Renal cortex interstitium (tissue), 11 donors: ENCODE measurements at regions not wholly inside any gene's neighbourhood (a gene's known extent, or its start where the extent isn't known, plus 50 kb on each side); places are given as distances from the start of the nearest gene placed in this dataset.

ENCODE experiments used
- DNase-seq, 11 donors: peaks; one replicate each; pipeline ENCODE4 v3.0.0-alpha.2; 2013; ENCODE audit warnings: low read depth in 9 of 11, low spot score in 4 of 11; ENCODE audit errors: extremely low read depth in 1 of 11

DNA sequence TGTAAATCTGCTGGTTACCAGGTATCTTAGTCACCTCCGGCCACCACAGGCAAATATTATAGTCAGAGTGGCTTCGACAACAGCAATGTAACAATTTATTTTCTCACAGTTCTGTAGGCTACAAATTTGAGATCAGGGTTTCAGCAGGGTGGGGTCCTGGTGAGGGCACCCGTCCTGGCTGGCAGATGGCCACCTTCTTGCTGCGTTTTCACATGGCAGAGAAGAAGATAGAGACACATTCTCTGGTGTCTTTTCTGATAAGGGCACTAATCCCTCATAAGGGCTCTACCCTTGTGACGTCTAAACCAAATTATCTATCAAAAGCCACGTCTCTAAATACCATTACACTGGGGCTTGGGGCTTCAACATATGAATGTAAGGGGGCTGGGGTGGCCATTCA is 843.2 kb upstream of the FANCL start:
- DNase-seq, result no peak

DNA sequence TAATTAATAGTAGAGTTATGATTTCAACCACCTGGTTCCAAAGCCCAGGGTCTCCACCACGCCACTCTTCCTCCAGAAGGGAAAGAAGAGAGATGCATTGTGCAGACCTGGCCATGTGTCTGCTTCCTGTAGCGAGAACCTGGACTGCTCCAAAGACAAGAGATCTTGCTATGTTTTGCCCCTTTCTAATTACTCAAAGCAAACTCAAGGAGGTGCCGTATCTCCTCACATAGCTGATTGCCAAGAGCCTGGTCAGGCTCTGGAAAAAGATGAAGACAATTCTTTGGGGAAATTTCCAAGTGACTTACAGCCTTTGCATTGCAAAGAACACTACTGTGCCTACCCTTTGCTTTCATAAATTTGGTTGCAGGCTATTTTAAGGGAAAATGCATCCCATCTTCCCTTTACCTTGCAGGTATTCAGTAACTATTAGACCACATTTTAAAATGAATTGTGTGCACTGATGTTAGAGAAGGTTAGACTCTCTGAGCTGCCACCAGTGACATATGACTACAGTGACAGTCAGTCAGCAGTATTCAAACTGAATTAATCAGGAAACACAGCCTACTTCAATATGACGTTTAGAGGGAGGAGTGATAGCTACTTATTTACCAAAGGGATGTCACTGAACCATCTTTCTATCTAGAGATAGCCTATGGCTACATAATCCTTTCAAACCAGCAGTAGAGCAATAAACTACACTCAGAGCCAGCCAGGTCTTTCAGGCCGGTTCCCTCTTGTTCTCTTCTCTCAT is 842.1 kb upstream of the FANCL start:
- DNase-seq, result no peak

DNA sequence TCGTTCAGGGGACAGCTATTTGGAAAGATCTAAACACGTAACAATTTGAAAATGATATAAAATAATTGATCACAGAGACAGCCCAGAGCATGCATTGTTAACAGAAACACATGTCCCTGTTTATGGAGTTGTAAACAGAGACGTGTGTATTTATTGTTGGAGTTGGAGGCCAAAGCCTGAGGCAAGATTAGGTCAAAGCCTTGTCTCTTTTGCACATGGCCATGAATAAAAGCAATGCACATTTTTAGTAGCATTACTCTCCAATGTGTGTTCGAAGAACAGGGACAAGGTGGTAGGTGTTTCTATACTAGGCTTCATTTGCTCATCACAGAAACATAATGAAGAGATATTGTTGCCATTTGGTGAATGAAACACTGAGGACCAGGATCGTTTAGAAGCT is 841.5 kb upstream of the FANCL start:
- no peak for DNase-seq

GRCh38 chr2:59080451-59081181 is 839.5 kb upstream of the FANCL start:
- DNase-seq, result no peak

DNA sequence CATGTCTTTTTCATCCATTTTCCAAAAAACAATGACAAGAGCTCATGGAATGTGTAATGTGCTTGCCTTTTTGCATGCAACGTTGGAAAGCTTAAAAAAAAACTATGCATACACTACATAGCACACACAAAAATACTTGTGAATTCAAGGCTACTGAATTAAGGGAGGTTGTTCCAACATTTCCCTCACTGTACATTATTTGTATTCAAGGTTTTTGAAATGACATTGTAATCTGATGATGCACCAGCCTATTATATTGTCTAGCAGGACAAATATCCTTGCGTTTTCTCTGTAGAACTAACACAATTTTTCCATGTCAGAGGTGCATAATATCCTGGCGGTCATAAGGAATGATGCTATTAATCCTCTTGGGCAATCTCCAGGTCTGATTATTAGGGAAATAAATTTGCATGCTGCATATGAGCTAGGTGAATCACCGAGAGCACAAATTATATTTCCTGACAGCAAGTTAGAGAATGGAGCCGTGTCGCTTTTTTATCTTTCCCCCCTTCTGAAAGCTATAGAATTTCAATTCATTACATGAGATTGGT is 836.9 kb upstream of the FANCL start:
- DNase-seq, result no peak

- DNase-seq, result no peak
These were observed 836.1 kb upstream of the FANCL start for GRCh38 chr2:59077026-59077725.

DNA sequence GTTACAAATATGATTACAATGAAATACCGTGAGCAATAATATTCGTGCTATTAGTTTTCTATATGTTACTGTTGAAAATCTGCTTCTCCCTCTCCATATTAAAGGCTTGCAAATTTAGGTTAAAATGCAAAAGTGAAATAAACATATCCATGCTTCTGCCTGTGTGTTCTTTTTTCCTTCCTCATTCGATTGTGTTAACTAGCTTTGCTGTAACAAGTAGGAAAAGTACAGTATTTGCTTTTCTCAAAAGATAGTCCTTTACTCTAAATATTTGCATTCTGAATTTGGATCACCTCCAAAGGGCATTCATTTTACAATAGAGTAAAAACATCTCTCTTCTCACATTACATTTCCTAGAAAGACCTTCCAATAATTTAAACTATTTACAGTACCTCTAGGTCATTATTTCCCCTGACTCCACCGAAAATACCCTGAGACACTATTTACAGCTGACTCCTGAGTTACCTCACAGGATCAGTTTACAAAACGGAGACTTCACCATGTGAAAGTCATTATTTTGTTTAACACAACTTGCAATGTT is 835.0 kb upstream of the FANCL start:
- DNase-seq, result no peak

GRCh38 chr2:59074071-59074470 is 832.9 kb upstream of the FANCL start:
- DNase-seq, result no peak

DNA sequence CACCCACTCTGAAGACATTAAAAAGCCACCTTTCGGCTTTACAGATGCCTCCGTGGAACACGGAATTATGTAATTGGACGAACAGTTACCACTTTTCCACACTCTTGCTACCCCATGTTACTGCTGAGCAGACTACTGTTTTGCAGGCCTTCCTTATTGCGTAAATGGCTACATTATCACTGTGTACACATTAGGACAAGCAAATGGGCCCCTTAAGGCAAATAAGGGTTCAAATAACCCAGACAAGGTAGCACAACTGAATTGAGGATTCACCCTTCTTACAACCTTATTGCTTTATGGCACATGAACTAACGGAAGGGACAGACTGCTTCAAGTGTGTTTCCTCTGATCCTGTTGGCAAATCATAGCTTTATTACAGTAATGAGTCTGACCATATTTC is 832.2 kb upstream of the FANCL start:
- no peak for DNase-seq

- DNase-seq, result no peak
These were observed 827.1 kb upstream of the FANCL start for GRCh38 chr2:59068255-59068654.

DNA sequence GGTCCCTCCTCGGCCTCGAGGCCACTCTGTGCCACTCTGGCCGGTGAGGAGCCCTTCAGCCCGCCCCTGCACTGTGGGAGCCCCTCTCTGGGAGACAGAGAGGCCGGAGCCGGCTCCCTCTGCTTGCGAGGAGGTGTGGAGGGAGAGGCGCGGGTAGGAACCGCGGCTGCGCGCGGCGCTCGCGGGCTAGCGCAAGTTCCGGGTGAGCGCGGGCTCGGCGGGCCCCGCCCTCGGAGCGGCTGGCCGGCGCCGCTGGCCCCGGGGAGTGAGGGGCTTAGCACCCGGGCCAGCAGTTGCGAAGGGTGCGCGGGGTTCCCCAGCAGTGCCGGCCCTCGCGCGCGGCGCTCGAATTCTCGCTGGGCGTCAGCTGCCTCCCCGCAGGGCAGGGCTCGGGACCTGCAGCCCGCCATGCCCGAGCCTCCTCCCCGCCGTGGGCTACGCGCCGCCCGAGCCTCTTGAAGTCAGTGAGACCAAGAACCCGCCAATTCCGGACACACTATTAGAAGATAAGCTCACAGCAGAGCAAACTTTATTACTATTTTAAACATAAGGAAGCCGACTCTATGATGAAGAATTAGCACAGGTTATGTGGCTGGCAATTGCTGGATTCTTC is 825.8 kb upstream of the FANCL start:
- no peak for DNase-seq

DNA sequence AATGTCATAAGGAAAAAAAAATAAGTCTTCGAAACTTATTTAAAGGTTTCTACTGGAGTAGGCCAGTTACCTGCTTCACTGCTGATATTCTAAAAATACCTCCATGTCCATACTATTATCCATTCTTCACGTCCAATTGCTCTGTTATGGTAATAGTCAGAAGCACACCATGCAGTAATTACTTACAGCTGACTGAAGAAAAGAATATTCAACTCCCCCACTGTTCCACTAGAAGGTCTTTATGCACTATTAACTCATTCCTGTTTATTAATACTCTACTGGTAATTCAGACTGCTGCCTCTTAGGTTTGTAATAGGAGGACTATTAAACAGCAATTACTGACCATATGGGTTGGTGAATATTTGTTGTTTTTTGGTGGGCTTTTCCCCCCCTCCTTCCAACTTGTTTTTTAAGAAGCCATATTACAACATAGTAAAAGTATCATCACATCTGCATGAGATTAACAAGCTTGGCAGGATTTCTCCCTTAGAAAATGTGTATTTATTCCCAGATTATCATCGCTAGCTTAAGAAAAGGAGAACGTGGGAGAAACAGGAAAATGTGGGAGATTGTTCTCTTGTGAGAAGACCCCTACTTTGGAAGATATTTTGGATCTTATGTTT is 806.4 kb upstream of the FANCL start:
- no peak for DNase-seq

DNA sequence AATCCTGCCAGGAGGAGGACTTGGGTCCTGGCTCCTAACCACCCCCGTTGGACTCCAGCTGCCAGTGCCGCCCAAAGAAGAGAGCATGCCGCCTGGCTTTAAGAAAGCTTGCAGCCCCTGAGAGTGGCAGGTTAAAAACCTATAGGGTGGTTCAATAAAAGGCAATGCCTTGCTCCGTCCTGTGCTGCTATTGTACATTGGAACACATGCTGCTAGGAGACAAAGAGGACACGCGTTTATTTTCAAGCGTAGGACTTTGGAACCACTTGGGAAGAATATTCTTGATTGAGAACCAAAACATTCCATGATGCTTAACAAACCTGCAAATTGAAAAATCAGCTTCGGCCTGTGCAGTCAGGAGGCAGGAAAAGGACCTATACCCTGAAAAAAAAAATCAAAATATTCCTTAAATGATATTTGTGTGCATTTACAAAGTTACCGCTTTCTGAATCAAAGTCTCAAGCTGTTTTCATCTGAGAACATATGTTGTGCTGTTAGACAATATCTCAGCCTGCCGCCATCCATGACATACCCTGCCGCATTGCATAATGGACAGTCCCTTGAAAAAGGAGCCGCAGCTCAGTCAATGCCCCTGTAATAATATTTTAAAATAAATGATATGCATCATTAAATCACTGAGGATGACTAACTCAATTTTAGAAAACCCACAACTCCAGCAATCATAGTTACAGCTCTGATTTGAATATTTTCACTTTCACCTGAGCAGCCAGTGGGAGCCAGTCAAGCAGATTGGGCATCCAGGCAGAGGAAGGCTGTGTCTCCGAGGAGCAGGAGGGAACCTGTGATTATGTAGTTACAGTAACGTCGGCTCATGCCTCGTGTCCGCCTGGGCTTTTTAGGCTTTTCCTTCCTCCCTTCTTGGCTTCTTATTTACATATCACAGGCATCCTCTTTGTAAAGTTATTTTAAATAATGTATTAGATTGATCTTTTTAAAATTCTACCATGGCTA is 805.6 kb upstream of the FANCL start:
- no peak for DNase-seq

DNA sequence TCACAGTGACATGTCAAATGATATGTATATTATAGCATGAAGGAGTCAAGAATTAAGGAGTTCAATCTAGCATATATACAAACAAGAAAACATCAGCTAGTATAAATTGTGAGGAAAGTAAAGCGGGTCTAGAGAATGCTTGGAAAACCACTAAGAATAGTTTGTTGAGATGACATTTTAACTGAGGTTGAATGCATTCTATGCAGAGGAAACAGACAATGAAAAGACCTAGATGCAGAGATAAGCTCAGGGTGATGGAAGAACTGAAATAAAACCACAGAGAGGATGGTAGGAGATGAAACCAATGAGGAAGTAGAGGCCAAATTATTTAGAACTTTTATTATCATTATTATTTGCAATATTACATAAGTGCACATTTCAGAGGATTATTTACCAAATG is 803.6 kb upstream of the FANCL start:
- DNase-seq, result no peak

- no peak for DNase-seq
These were observed 800.0 kb upstream of the FANCL start for GRCh38 chr2:59041139-59041538.

- DNase-seq, result no peak
These were observed 793.7 kb upstream of the FANCL start for GRCh38 chr2:59034837-59035236.

DNA sequence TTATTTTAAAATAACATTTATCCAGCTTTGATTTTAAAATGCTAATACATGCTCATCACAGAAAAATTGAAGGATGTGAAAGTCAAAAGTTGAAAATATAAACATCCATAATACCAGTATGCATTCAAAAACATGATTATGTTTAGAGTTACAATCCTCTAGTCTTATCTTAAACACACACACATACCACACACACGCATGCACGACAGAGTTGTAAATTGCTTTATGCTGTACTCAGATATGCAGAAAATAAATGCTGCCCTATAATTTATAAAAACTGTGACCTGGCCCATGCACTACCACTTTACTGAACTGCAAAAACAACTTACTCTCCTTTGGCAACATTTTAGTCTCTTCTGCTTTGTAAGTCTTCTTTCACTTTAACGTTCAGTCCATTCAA is 793.0 kb upstream of the FANCL start:
- DNase-seq, result peak in 5 of 11 donors; percentile 1 to 25 (median 12)

- DNase-seq, result peak; percentile 25 to 71 (median 57)
These were observed 792.5 kb upstream of the FANCL start for GRCh38 chr2:59033661-59034060.
